ENCODE measurements at regions not wholly inside any gene's neighbourhood (a gene's known extent, or its start where the extent isn't known, plus 50 kb on each side); places are given as distances from the start of the nearest gene placed in this dataset.

DNA sequence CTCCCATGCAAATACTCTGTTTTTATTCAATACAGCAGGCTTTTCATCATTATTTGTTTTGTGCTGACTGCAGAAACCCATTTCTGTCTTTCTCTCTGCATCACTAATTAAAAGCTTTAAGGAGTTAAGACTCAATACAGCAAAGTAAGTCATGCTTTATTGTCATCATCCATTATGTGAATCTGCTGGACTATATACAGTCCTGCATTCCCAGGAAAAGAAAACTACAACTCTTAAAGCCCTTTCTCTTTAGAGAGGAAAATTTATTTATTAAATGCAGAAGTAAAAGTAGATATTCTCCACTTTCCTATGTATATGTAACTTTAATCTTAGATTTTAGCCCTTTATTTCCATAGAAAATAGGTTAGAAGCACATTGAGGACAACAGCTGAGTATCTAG is 706.6 kb upstream of the RGMB start:
- intact Hi-C loops (cut with micrococcal nuclease), result no loop called here
- POLR2A ChIA-PET, result no interaction called here
- CTCF ChIA-PET, result no interaction called here
- H4K20me1 ChIP-seq (ENCODE audit: control insufficient read depth, insufficient read depth, low read length, poor library complexity, severe bottlenecking), result no peaks in the 10 kb centered on the region
- no peak overlapping the region for H3K27ac Mint-ChIP-seq
- no peaks in the 10 kb centered on the region for H3K9me3 ChIP-seq (ENCODE audit: control extremely low read depth in 1 of 3, control insufficient read depth in 2 of 3, insufficient read depth in 1 of 3, low read length in 2 of 3)
- TF ChIP-seq, protein P1, sequence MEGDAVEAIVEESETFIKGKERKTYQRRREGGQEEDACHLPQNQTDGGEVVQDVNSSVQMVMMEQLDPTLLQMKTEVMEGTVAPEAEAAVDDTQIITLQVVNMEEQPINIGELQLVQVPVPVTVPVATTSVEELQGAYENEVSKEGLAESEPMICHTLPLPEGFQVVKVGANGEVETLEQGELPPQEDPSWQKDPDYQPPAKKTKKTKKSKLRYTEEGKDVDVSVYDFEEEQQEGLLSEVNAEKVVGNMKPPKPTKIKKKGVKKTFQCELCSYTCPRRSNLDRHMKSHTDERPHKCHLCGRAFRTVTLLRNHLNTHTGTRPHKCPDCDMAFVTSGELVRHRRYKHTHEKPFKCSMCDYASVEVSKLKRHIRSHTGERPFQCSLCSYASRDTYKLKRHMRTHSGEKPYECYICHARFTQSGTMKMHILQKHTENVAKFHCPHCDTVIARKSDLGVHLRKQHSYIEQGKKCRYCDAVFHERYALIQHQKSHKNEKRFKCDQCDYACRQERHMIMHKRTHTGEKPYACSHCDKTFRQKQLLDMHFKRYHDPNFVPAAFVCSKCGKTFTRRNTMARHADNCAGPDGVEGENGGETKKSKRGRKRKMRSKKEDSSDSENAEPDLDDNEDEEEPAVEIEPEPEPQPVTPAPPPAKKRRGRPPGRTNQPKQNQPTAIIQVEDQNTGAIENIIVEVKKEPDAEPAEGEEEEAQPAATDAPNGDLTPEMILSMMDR (IDR thresholded peaks at IDR 0.05), result no peak
- no peak for TF ChIP-seq EZH2 (IDR thresholded peaks at IDR 0.05; ENCODE audit: borderline replicate concordance, insufficient read depth, low read depth, low read length, poor library complexity, severe bottlenecking)
- no peak overlapping the region for H3K9ac ChIP-seq (ENCODE audit: low read length)
- no peaks in the 10 kb centered on the region for H3K79me2 ChIP-seq (ENCODE audit: control insufficient read depth, insufficient read depth, low read length)
- no peaks in the 10 kb centered on the region for H3K27me3 Mint-ChIP-seq
- H3K4me1 ChIP-seq (ENCODE audit: control insufficient read depth in 2 of 2, insufficient read depth in 2 of 2, low read length in 2 of 2), result no peaks in the 10 kb centered on the region
- no peaks in the 10 kb centered on the region for H3K36me3 ChIP-seq (replicated peaks in 1 of 2; ENCODE audit: control extremely low read depth in 1 of 2, control insufficient read depth in 1 of 2, extremely low read depth in 1 of 2, insufficient read depth in 2 of 2, low read length in 1 of 2)
- no peak overlapping the region for H3K4me2 ChIP-seq (replicated peaks; ENCODE audit: low read depth, low read length, poor library complexity, severe bottlenecking)
- H3K4me3 Mint-ChIP-seq, result no peak overlapping the region
- ATAC-seq (ENCODE audit: low read depth), result no peak
- H3K4me1 Mint-ChIP-seq, result no peaks in the 10 kb centered on the region
- H3K27ac ChIP-seq (ENCODE audit: low read length in 2 of 2), result no peak overlapping the region
- DNase-seq, result no peak
- H3K9me3 Mint-ChIP-seq (ENCODE audit: insufficient read depth), result no peaks in the 10 kb centered on the region
- no peak overlapping the region for H3K4me3 ChIP-seq (ENCODE audit: control extremely low read depth in 1 of 5, extremely low read depth in 1 of 5, insufficient read depth in 1 of 5, low read depth in 2 of 5, low read length in 4 of 5)
- H2AFZ ChIP-seq (ENCODE audit: insufficient read depth, low read depth, low read length, poor library complexity, severe bottlenecking), result no peak overlapping the region
- no peaks in the 10 kb centered on the region for H3K27me3 ChIP-seq (replicated peaks in 1 of 4; ENCODE audit: control extremely low read depth in 1 of 4, control insufficient read depth in 3 of 4, insufficient read depth in 4 of 4, low read length in 3 of 4)

DNA sequence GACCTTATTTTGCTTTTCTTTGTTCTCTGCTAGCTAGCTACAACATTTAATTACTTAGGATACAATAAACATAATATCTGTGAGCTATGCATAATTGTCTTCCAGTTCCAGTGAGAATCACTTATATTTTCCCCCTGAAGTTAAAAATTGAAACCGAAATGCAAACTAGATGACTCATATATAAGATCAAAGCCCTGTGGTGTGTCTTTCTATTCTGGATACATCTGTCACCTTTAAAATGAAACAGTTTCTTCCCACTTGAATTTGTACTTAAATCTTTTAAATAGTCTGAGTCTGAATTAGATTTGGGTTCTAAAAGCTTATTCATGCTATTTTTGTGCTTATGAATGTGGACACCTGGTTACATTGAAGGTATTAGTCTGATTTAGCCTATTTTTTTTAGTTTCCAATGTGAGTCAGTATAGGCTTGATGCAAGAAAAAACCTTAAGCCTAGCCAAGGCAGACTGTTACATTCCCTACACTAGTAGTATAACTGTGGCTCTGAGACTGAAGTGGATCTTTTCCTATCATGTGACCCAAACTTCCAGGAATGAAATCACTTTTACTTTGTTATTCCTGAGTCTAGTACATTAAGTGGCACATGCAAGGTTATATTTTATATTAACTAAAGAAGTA is 703.5 kb upstream of the RGMB start:
- H3K4me3 Mint-ChIP-seq, result no peak overlapping the region
- no CpG with 5 or more reads among the region's 1 CpG for WGBS (ENCODE audit: insufficient coverage)
- H3K27ac Mint-ChIP-seq, result no peak overlapping the region
- H3K4me1 ChIP-seq (ENCODE audit: control insufficient read depth in 2 of 2, insufficient read depth in 2 of 2, low read length in 2 of 2), result no peaks in the 10 kb centered on the region
- H3K9me3 ChIP-seq (ENCODE audit: control extremely low read depth in 1 of 3, control insufficient read depth in 2 of 3, insufficient read depth in 1 of 3, low read length in 2 of 3), result no peaks in the 10 kb centered on the region
- ATAC-seq (ENCODE audit: low read depth) (no peak), DNase-seq (no peak)
- no peaks in the 10 kb centered on the region for H3K36me3 ChIP-seq (replicated peaks in 1 of 2; ENCODE audit: control extremely low read depth in 1 of 2, control insufficient read depth in 1 of 2, extremely low read depth in 1 of 2, insufficient read depth in 2 of 2, low read length in 1 of 2)
- no peak overlapping the region for H2AFZ ChIP-seq (ENCODE audit: insufficient read depth, low read depth, low read length, poor library complexity, severe bottlenecking)
- POLR2A ChIA-PET, result no interaction called here
- no peaks in the 10 kb centered on the region for H3K27me3 Mint-ChIP-seq
- no peak overlapping the region for H3K4me2 ChIP-seq (replicated peaks; ENCODE audit: low read depth, low read length, poor library complexity, severe bottlenecking)
- intact Hi-C loops (cut with micrococcal nuclease), result no loop called here
- no peaks in the 10 kb centered on the region for H3K79me2 ChIP-seq (ENCODE audit: control insufficient read depth, insufficient read depth, low read length)
- no peaks in the 10 kb centered on the region for H3K9me3 Mint-ChIP-seq (ENCODE audit: insufficient read depth)
- CTCF ChIA-PET, result no interaction called here
- H3K27me3 ChIP-seq (replicated peaks in 1 of 4; ENCODE audit: control extremely low read depth in 1 of 4, control insufficient read depth in 3 of 4, insufficient read depth in 4 of 4, low read length in 3 of 4), result no peaks in the 10 kb centered on the region
- TF ChIP-seq, protein P1 (IDR thresholded peaks at IDR 0.05), result no peak
- no peak for TF ChIP-seq EZH2 (IDR thresholded peaks at IDR 0.05; ENCODE audit: borderline replicate concordance, insufficient read depth, low read depth, low read length, poor library complexity, severe bottlenecking)
- no peaks in the 10 kb centered on the region for H4K20me1 ChIP-seq (ENCODE audit: control insufficient read depth, insufficient read depth, low read length, poor library complexity, severe bottlenecking)
- no peak overlapping the region for H3K9ac ChIP-seq (ENCODE audit: low read length)
- H3K4me1 Mint-ChIP-seq, result no peaks in the 10 kb centered on the region
- no peak overlapping the region for H3K27ac ChIP-seq (ENCODE audit: low read length in 2 of 2)
- no peak overlapping the region for H3K4me3 ChIP-seq (ENCODE audit: control extremely low read depth in 1 of 5, extremely low read depth in 1 of 5, insufficient read depth in 1 of 5, low read depth in 2 of 5, low read length in 4 of 5)
